HCT116 (cell line): ENCODE measurements at regions not wholly inside any gene's neighbourhood (a gene's known extent, or its start where the extent isn't known, plus 50 kb on each side); places are given as distances from the start of the nearest gene placed in this dataset.

Source experiments
- ATAC-seq: fragments of 200-7000 bp; cut with Tn5 transposase; 2 replicates; pipeline ENCODE4 v1.9.1; 2020; ENCODE audit warnings: mild to moderate bottlenecking, moderate library complexity
- BruUV-seq: library from RNA; stranded (reverse); fragments of 400-500 nt; replicated peaks from 2 replicates; lab custom pipeline; 2021; lab: Mats Ljungman, UMichigan
- CTCF ChIA-PET: fragments of 300-600 bp; sonication (Branson Sonifier 250); formaldehyde crosslinking; loops from one replicate; lab custom pipeline; 2021; ENCODE audit warnings: antibody characterized with exemption; lab: Charles Lee
- POLR2A ChIA-PET: fragments of 300-600, 350-600 bp; sonication (Branson Sonifier 250); formaldehyde crosslinking; loops from one replicate; lab custom pipeline; 2021; ENCODE audit warnings: antibody characterized with exemption; lab: Charles Lee
- RAD21 ChIA-PET, 2 experiments: fragments of 300-600 bp; sonication (Branson Sonifier 250); formaldehyde crosslinking; loops; one replicate each; lab custom pipeline; 2023; ENCODE audit warnings: low total read pairs in 2 of 2; ENCODE audit not compliant: uncharacterized antibody in 2 of 2, unreplicated experiment in 2 of 2, low non-redundant PET in 1 of 2; lab: Charles Lee
- DNase-seq: peaks from one replicate; pipeline ENCODE4 v3.0.0-alpha.2; 2010; ENCODE audit warnings: low read depth, low spot score
- H2AFZ ChIP-seq: fragments of 200-600 bp; shearing (Covaris generic), sonication (generic); 2 replicates; pipeline ENCODE4 v1.6.1; 2017; ENCODE audit warnings: low read depth, mixed run types, mixed read lengths, antibody characterized with exemption, low read length; ENCODE audit not compliant: poor library complexity, severe bottlenecking
- H3K27ac ChIP-seq: 2 replicates; pipeline ENCODE4 v1.5.1; 2012; ENCODE audit warnings: low read depth, low read length
- H3K27me3 ChIP-seq: fragments of 200-600 bp; sonication (generic); 2 replicates; pipeline ENCODE4 v1.6.1; 2016; ENCODE audit warnings: mixed run types, low read length, mixed read lengths; ENCODE audit not compliant: insufficient read depth
- H3K36me3 ChIP-seq, 2 experiments: fragments of 200-500 bp in 1 of 2; fragments of 200-600 bp in 1 of 2; sonication (Bioruptor generic) in 1 of 2; sonication (generic) in 1 of 2; 2 replicates each; pipeline versions ENCODE4 v1.5.1 to v1.6.1; 2014 to 2016; ENCODE audit warnings: low read length in 2 of 2, inconsistent platforms in 1 of 2, mixed read lengths in 1 of 2, mixed run types in 1 of 2; ENCODE audit not compliant: insufficient read depth in 2 of 2, control insufficient read depth in 1 of 2
- H3K4me1 ChIP-seq, 2 experiments: fragments of 200-600 bp in 1 of 2; sonication (generic) in 1 of 2; 2 replicates each; pipeline versions ENCODE4 v1.5.1 to v1.6.1; 2012 to 2017; ENCODE audit warnings: low read length in 2 of 2, inconsistent platforms in 1 of 2, mild to moderate bottlenecking in 1 of 2, mixed read lengths in 1 of 2, mixed run types in 1 of 2, moderate library complexity in 1 of 2; ENCODE audit not compliant: insufficient read depth in 2 of 2, control insufficient read depth in 1 of 2
- H3K4me2 ChIP-seq: fragments of 200-600 bp; sonication (generic); 2 replicates; pipeline ENCODE4 v1.6.1; 2017; ENCODE audit warnings: mixed run types, low read length, mixed read lengths
- H3K4me3 ChIP-seq, 2 experiments: fragments of 200-600 bp in 1 of 2; sonication (generic) in 1 of 2; replicated peaks in 1 of 2; 2 replicates each; pipeline ENCODE4 v1.5.1; 2011 to 2016; ENCODE audit warnings: low read length in 2 of 2, control low read depth in 1 of 2, low read depth in 1 of 2, mild to moderate bottlenecking in 1 of 2, mixed read lengths in 1 of 2, mixed run types in 1 of 2
- H3K79me2 ChIP-seq: fragments of 200-600 bp; sonication (generic); 2 replicates; pipeline ENCODE4 v1.6.1; 2017; ENCODE audit warnings: mild to moderate bottlenecking, mixed run types, low read length, moderate library complexity, mixed read lengths; ENCODE audit not compliant: insufficient read depth
- H3K9ac ChIP-seq: fragments of 200-600 bp; sonication (generic); 2 replicates; pipeline ENCODE4 v1.6.1; 2016; ENCODE audit warnings: low read length, mixed read lengths
- H3K9me2 ChIP-seq: fragments of 200-600 bp; sonication (generic), shearing (Covaris generic); 2 replicates; pipeline ENCODE4 v1.6.1; 2017; ENCODE audit warnings: mixed run types, mild to moderate bottlenecking, moderate library complexity; ENCODE audit not compliant: insufficient read depth
- H3K9me3 ChIP-seq, 2 experiments: fragments of 200-500 bp in 1 of 2; fragments of 200-600 bp in 1 of 2; sonication (Bioruptor generic) in 1 of 2; sonication (generic) in 1 of 2; 2 replicates each; pipeline ENCODE4 v1.6.1; 2014 to 2017; ENCODE audit warnings: low read length in 2 of 2, mixed read lengths in 2 of 2, inconsistent platforms in 1 of 2, low read depth in 1 of 2, mild to moderate bottlenecking in 1 of 2, mixed run types in 1 of 2, moderate library complexity in 1 of 2; ENCODE audit not compliant: control insufficient read depth in 1 of 2, insufficient read depth in 1 of 2
- H4K20me1 ChIP-seq: fragments of 200-600 bp; sonication (generic), shearing (Covaris generic); 2 replicates; pipeline ENCODE4 v1.6.1; 2017; ENCODE audit warnings: mixed run types, mild to moderate bottlenecking, moderate library complexity; ENCODE audit not compliant: insufficient read depth
- CBX3 ChIP-seq: IDR thresholded peaks from 2 replicates; pipeline ENCODE4 v1.6.1; 2012; ENCODE audit warnings: low read depth
- CEBPB ChIP-seq: IDR thresholded peaks from 2 replicates; pipeline ENCODE4 v1.6.1; 2012; ENCODE audit warnings: low read depth
- EGR1 ChIP-seq: IDR thresholded peaks from 2 replicates; pipeline ENCODE4 v1.6.1; 2012; ENCODE audit warnings: low read depth
- EZH2phosphoT487 ChIP-seq: fragments of 200-600 bp; IDR thresholded peaks from 2 replicates; pipeline ENCODE4 v1.6.1; 2018; ENCODE audit warnings: antibody characterized with exemption, borderline replicate concordance
- FOSL1 ChIP-seq: IDR thresholded peaks from 2 replicates; pipeline ENCODE4 v1.6.1; 2012; ENCODE audit warnings: low read depth
- JUND ChIP-seq: IDR thresholded peaks from 2 replicates; pipeline ENCODE4 v1.6.1; 2012
- POLR2AphosphoS5 ChIP-seq: IDR thresholded peaks from 2 replicates; pipeline ENCODE4 v1.6.1; 2011; ENCODE audit warnings: mild to moderate bottlenecking, low read depth, low read length, moderate library complexity
- REST ChIP-seq: IDR thresholded peaks from 2 replicates; pipeline ENCODE4 v1.6.1; 2012; ENCODE audit warnings: low read depth
- SP1 ChIP-seq: IDR thresholded peaks from 2 replicates; pipeline ENCODE4 v1.6.1; 2012; ENCODE audit warnings: low read depth
- TCF7L2 ChIP-seq: IDR thresholded peaks from 2 replicates; pipeline ENCODE4 v1.7.0; 2011; ENCODE audit warnings: borderline replicate concordance, inconsistent platforms; ENCODE audit not compliant: insufficient read depth, insufficient read length; ENCODE audit errors: extremely low read depth
- YY1 ChIP-seq: IDR thresholded peaks from 2 replicates; pipeline ENCODE4 v1.6.1; 2011; ENCODE audit warnings: low read length, low read depth, moderate library complexity, mild to moderate bottlenecking; ENCODE audit not compliant: insufficient replicate concordance; ENCODE audit errors: extremely low read depth
- intact Hi-C: fragments of 100-400 bp; cut with micrococcal nuclease; formaldehyde crosslinking; loops from 2 replicates; pipeline ENCODE4 v1.10.0; 2022

GRCh38 chr9:73497796-73498195 lies 346.1 kb downstream of the ANXA1 start:
- POLR2A ChIA-PET, result no interaction called here
- no peaks in the 10 kb centered on the region for H3K27me3 ChIP-seq
- H3K4me3 ChIP-seq, result no peak overlapping the region
- BruUV-seq, result no TSS peak
- no peaks in the 10 kb centered on the region for H4K20me1 ChIP-seq
- no peak for ATAC-seq
- CTCF ChIA-PET, result no interaction called here
- H3K79me2 ChIP-seq, result no peaks in the 10 kb centered on the region
- no peaks in the 10 kb centered on the region for H3K36me3 ChIP-seq
- H2AFZ ChIP-seq, result no peak overlapping the region
- no peak for DNase-seq
- no peak overlapping the region for H3K27ac ChIP-seq
- H3K4me1 ChIP-seq, result no peaks in the 10 kb centered on the region
- intact Hi-C loops, result no loop called here
- RAD21 ChIA-PET, result no interaction called here
- H3K4me2 ChIP-seq, result no peak overlapping the region
- no peaks in the 10 kb centered on the region for H3K9me2 ChIP-seq
- H3K9ac ChIP-seq, result no peak overlapping the region
- no peaks in the 10 kb centered on the region for H3K9me3 ChIP-seq
- TF ChIP-seq EZH2phosphoT487, result no peak
- TF ChIP-seq FOSL1, result no peak
- no peak for TF ChIP-seq CBX3
- TF ChIP-seq YY1, result no peak
- TF ChIP-seq SP1, result no peak
- TF ChIP-seq CEBPB, result no peak
- no peak for TF ChIP-seq EGR1
- no peak for TF ChIP-seq TCF7L2
- TF ChIP-seq JUND, result no peak
- TF ChIP-seq REST, result no peak
- TF ChIP-seq POLR2AphosphoS5, result no peak
